NCI-H2029 (cell line): ENCODE measurements at regions not wholly inside any gene's neighbourhood (a gene's known extent, or its start where the extent isn't known, plus 50 kb on each side); places are given as distances from the start of the nearest gene placed in this dataset.
A peak's percentile ranks its signal among the peaks of the same experiment; 100 is the strongest.
"Not testable (repeated sequence)": the region's sequence is repeated elsewhere in the genome, so short reads cannot be mapped to it uniquely, and the experiment has no call there.

ENCODE experiments used
- DNase-seq: peaks from one replicate; lab custom pipeline; 2025; lab: John Stamatoyannopoulos, UW

DNA sequence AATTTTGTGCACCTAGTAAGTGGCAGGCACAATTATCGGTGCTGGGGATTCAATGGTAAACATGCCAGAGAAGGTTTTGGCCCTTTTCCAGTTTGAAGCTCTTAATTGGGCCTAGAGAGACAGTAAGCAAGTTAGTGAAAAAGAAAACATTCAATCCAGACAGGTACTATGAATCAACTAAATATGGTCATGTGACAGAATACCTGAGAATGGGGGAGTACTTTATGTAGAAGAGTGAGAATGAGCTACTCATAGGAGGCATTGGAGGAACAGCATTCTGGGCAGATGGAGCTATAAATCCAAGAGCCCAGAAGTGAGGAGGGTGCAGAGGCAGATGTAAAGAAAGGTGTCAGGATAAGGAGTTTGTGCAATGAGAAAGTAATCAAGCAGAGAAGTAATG is 1017.9 kb downstream of the ADGRL2 start:
- DNase-seq: peak; percentile 4

DNA sequence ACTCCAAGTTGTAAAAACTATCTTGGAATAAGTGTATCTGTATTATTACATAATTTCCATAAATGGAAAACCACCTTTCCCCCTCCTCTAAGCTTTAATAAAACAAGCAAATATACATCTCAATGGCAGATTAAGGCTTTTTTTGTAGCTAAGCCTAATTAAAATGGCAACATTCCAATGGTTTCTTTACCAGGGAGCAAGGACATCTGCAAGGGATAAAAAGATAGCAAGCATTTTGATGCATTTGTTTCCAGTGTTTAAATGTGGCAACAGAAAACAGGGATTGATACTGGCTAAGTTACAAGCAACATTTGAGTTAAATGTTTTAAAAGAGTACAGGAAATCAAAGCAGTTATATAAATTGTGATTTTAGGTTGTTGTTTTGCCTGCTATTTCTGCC is 1012.7 kb downstream of the ADGRL2 start:
- no peak for DNase-seq

DNA sequence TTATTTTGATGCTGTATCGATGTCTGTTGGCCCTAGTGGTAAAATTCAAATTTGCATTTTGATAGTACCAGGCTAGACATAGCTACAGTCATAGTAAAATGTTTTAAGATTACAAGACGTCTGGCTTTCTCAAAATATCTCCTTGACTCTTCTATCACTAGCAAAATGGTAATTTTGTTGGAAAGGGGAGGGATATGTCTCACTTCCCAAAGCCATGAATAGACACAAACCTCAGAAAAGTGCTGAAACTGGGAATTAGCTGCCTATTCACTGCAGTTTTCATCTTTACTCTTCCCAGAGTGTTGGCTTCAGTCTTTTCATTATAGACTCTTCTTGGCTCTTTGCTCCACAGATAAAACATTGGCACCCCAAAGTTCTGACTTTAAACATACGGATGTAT is 1009.9 kb downstream of the ADGRL2 start:
- DNase-seq: no peak

DNA sequence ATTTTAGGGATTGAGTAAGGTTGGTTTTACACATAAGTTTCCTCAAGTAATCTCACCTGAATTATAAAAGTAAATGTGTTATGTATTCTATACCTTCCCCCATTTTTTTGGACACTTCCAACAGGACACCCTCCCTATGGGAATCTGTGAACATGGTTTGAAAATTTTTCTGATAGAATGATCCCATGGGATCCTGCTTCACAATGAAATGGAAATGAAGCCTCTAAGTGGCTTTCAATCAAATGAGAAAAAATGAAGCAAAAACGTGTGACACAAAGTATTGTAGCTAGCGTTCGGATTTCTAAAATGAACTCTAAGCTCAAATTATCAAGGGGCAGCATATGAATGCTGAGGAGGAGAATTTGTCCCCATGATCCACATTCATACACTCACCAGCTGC is 1006.8 kb downstream of the ADGRL2 start:
- no peak for DNase-seq

DNA sequence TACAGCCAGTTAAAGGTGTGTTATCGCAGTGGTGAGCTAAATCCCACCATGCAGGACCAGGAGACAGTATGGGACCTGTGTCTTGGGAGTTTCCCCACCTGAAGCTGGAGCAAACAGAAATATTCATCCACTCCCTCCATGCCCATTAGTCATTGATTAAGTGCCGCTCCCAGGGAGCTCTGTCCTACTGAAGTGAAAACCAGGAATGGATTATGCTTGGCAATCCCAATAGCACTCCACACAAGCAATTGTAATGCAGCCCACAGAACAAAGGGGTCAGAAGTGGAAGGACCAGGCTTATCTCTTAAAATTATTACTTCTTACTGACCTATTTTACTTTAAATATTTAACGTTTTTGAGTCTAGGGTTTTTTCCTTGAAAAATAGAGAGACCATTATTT is 1005.4 kb downstream of the ADGRL2 start:
- no peak for DNase-seq

DNA sequence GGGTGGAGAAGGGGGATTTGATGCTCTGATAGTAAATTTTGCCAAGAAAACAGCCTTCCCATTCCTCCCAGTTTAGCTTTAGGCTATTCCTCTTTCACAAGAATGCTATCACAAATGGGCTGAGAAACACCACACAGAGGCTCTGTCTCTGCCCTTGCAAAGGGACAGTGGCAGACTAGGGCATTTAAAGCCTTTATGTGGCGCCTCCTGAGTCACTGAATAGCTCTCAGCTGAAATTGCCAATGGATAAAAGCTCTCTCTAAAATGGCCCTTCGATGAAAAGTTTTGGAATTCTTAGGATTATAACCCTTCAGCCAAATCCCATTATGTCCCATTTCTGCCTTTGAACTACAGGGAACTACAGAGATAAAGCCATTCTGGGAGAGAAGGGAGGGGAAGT is 1000.4 kb downstream of the ADGRL2 start:
- DNase-seq: no peak

DNA sequence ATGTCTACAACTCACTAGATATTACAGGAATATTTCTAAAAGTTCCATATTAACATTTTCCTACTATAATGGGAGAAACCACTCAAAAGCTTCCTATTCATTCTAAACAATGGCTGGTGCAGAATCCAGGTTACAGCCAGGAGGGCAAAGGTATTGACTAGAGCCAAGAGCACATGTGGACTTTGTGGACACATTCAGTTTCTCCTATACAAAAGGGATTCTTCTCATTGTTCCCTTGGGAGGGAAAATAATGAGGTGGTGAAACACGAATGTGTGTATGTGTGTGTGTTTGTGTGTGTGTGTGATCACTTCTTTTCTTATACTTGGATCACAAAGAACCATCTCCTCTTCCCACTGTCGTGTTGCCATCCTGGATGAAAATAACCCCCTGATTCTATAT is 1000.0 kb downstream of the ADGRL2 start:
- no peak for DNase-seq

DNA sequence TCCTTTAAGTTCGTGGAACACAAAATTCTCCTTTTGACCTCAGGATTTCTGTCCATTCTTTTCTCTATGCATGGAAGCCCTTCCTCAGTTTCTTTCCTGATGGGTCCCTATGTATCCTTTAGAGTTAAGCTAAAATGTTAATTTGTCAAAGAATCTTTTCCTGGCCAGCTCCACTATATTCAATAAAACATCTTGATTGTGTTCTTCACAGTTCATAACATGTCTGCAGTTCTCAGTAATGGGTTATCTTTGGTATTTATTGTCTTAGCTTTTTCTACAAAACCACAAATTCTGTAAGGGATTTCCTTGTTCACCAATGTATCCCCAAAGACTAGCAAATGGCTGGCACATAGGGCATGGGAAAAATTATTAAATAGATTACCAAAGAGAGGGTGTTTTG is 998.5 kb downstream of the ADGRL2 start:
- DNase-seq: no peak

DNA sequence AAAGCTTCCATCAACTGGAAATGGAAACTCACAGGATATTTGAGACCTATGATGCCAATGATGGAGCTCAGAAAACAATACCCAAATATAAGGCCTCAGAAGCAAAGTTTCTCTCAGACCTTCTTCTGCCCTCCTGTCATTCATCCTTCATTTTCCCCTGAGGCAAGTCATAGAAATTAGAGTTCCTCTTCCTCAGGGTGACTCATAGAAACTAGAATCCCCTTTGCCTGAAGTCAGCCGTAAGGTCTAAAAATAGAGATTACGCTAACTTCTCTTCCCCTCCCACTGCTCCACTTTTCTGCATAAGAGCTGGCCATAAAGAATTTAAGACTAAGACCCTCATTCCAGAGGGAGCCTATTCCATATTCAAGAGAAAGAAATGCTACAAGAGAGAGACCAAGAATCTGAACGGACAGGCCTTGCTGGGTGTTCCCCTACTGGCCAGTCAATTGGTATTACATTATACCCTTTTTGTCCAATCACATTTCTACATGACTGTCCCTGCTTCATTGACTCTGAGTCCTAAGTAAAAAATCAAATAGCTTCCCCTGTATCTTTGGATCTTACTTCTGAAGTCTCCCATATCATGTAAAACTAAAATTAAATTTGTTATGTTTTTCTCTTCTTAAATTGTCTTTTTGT is 994.9 kb downstream of the ADGRL2 start:
- no peak for DNase-seq

DNA sequence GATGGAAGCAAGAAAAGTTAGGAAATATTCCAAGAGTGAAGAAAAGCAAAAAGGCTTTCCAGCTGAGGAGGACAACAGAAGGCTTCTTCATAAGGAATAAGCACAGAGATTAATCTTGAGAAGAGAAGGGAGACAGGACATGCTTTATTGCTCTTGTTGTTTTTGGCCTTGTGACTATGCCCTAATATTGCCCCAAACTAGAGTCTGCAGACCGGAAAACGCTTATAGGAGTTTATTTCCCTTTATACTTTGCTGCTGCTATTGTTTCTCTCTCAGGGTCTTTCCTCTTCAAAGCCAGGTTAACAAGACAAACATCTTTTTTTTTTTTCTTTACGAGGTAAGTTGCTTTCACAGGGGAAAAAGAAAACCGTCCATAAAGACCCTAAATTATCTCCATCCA is 991.4 kb downstream of the ADGRL2 start:
- DNase-seq: no peak

DNA sequence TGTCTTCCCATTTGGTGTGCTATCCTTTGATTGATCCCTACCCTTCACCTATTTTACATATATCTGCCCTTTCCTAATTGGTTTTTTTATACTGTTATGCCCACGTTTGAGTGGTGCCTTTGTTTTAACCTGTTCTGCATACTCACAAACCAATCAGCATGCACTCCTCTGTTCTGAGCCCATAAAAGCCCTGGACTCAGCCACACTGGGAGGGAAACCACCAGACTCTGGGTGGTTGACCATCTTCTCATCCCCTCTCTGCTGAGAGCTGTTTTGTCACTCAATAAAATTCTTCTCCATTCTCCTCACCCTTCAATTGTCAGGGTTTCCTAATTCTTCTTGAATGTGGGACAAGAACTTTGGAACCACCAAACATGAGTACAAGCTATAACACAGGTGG is 989.8 kb downstream of the ADGRL2 start:
- DNase-seq: no peak

DNA sequence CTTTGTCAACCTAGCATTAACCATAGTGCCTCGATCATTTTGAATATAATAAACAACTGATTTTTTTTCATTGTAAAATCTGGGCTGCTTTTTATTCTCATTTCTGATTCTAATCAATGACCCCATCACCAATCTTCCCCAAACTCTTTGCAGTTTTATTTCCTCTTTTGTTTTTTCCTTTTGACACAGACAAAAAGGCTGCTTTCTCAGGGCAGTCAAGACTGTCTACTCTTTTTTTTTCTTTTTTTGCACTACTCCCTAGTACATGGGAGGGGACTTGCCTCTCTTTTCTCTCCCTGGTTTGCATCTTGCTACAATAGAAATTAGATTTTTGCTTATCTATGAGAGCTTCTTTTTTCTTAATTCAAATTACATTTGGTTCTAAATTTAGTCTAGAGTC is 987.9 kb downstream of the ADGRL2 start:
- no peak for DNase-seq

DNA sequence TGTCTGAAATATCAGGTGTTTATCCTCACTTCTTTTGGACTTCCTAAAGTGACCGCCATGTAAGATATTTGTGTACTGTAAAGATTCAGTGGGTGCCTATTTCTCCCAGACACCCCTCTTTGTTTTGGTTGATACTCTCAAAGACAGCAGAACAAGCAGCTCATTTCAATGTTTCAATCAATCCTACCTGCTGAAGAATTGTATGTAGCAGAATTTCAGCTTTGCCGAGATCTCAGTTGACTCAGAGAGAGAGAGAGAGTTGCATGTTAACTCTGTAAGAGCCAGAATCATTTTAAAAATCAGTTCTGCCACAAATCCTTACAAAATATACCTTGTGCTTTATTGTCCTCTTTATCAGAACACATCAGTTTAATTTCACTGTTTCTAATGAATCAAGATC is 987.3 kb downstream of the ADGRL2 start:
- no peak for DNase-seq

DNA sequence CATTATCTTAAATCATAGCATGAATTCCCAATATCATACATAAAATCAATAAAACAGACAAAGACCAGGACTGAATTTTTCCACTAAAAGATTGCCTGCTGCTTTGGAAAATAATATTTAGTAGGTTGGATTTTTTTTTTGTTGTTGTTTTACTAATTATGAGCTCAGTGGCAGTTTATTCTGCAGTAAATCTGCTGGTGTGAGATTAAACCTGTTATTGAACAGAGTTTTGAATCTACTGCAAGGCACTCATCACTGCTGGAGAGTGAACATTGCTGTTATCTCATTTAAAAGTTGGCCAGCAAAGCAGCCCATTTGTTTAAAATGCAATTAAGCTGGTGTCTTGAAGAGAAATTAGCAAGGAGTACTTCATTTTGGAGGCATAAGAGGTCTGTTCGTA is 986.1 kb downstream of the ADGRL2 start:
- no peak for DNase-seq

DNA sequence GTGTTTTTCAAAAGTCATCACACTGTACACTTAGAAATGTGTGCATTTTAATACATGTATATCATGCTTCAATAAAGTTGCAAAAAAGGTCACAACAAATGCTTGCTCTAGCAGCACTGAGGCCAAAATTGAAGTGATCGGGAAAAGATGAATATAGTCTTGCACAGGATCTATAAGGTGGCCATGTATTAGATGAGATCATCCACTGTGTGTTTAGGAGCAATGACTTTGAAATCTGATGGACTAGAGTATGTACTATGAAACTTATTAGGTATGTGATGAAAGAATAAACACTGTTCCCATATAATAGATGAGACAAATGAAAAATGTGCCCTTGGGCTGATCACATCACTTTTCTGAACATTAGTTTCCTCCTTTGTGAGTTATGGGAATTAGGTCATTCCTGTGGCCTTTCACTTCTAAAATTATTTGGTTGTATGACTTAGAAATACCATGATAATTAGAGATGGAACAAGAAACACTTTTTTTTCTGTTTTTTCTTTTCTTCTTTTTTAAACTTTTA is 984.6 kb downstream of the ADGRL2 start:
- no peak for DNase-seq

DNA sequence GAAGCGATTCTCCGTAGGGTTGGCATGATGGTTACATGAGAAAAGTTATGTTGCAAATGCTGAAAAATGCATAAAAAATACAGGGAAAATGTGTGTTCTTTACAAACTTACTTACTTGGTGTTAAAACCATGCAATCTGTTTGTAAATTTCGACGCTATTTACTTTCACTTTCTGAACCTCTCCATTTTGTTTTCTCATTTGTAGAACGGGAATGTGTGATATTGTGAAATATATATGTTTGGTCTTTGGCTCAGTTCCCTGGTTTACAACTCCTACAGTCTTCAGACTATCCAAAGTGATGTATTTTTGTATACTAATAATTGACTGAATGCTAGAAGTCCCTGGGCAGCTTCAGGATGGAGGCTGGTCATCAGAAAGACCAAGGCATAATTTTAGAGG is 982.3 kb downstream of the ADGRL2 start:
- no peak for DNase-seq

DNA sequence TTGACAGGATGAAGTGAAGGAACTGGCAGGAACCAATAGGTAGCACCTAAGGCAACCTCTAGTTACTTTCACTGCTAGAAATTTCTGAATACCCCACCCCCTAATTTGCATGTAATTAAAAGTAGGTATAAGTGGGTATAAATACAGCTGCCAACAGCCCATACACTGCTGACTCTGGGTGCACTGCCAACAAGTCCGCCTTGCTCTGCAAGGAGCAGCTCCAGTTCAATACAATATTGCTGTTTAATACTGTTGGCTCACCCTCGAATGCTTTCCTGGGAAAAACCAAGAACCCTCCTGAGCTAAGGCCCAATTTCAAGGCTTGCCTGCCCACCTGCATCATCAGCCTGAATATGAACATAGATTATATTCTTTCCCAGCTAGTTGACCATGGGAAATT is 981.9 kb downstream of the ADGRL2 start:
- no peak for DNase-seq

DNA sequence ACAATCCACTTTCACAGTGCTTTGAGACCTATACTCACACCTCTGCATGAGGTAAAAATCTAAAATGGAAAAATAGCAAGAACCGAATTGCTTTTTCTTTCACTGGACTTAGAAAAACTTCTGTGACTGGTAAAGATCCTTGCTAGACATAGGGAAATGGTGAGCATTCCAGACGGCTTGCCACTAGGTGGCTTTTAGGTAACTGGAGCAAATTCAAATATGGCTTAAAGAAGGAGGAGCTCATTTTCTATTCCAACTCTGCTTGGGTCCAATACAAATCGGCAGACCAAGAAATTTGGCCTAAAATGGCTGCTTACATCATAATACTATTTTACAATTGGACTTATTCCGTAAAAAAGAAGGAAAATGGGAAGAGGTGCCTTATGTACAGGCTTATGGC is 977.9 kb downstream of the ADGRL2 start:
- no peak for DNase-seq

DNA sequence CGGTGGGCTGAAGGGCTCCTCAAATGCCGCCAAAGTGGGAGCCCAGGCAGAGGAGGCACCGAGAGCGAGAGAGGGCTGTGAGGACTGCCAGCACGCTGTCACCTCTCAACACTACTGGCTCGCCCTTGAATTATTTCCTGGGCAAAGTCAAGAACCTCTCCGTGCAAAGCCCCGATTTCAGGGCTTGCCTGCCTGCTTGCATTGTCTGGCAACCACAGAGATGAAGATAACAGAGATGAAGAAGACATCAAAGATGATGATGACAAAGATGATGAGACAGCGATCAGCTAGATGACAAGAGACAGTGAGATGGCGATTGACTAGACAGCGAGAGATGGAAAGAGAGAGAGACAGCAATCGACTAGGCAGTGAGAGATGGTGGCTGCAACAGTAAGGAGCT is 976.5 kb downstream of the ADGRL2 start:
- no peak for DNase-seq

DNA sequence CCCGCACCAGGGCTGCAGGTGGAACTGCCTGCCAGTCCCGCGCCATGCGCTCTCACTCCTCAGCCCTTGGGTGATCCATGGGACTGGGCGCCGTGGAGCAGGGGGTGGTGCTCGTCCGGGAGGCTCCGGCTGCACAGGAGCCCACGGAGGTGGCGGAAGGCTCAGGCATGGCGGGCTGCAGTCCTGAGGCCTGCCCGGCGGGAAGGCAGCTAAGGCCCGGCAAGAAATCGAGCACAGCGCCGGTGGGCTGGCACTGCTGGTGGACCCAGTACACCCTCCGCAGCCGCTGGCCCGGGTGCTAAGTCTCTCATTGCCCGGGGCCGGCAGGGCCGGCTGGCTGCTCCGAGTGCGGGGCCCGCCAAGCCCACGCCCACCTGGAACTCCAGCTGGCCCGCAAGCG is 976.0 kb downstream of the ADGRL2 start:
- not testable (repeated sequence) for DNase-seq

DNA sequence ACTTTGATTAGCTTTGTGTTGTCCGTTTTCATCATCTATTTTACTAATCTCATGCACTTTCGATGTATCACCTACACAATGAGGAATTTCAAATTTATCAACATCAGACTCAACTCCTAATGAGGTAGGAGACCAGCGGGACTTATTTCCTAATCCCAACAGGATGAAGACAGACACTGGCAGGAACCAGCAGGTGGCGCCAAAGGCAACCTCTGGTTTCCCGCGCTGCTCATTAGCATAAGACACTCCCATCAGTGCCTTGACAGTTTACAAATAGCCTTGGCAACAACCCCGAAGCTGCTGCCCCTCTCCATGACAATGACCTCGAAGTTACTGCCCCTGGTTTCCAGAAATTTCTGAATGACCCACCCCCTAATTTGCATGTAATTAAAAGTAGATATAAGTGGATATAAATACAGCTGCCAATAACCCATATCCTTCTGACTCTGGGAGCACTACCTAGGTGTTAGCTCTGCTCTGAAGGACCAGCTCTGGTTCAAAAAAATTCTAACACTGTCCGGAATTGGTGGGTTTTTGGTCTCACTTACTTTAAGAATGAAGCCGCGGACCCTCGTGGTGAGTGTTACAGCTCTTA is 974.8 kb downstream of the ADGRL2 start:
- peak; percentile 71 for DNase-seq

DNA sequence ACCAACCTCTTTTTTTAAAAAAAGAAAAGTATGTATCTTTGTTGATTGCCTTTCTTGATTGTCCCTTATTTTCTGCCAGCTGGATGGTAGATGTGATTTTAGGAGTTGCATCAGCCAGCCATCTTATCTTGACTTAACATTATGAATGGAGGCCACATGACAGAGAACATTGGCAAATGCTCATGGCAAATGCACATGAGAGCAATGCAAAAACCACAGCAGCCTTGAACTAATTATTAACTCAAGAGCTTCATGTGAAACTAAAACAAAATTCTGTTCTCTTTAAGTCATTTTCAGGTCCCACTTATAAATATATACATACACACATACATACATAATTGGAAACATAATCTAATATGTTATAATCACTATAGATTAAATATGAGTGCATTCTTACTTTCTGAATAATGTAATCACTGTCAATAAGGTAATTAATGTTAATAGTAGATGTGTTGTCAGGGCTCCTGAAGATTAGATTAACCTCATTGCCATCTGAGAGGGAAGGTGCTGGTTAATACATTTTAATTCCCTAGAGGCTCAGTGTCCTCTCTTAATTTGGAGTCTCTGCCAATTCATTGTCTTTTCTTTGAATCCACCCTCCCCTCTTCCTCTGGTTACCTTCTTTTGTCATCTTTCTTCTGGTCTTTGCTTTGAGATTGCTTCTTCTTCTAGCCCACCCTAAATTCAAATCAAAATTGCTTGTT is 962.2 kb downstream of the ADGRL2 start:
- no peak for DNase-seq

DNA sequence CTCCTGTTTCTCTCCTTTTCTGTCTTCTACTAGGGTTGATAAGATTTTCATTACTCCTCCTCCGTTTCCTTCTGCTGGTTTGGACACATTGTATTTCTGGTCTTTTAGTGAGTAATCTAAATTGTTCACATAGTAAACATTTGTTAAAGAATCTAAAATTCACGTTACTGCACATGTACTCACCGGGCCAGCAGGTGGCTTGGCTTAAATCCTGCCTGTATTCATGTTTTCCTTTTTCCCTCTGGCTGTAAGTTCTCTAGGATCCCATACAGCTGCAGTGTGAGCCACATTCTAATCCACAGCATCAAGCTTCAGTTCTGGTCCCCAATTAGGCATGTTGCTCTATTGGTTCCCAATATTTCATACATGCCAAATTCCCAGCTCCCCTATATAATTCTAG is 958.3 kb downstream of the ADGRL2 start:
- no peak for DNase-seq

DNA sequence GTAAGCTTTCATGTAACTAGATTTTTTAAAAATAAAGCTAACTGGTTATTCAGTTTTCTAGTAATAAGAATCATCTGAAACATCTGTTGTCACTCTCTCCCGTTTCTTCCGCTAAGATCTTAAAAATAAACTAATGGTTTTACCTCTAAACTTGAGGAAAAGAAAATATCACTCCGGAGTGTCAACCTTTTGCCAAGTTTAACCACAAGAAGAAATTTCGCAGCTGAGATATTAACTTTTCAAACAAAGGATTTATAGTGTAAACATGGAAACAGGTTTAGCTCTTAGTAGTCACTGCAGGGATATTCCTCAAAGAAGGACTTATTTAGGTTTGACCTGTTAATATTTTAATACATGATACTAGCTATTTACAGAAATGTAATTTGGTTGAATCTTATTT is 954.9 kb downstream of the ADGRL2 start:
- DNase-seq: no peak
